ENCODE measurements at regions not wholly inside any gene's neighbourhood (a gene's known extent, or its start where the extent isn't known, plus 50 kb on each side); places are given as distances from the start of the nearest gene placed in this dataset.

GRCh38 chr5:175591293-175591692 is 66.6 kb upstream of the HRH2 start:
- no peaks in the 10 kb centered on the region for H3K9me3 ChIP-seq (ENCODE audit: low read length)
- no TSS peak for BruUV-seq (replicated peaks)
- H3K36me3 ChIP-seq (ENCODE audit: low read depth, low read length) = no peaks in the 10 kb centered on the region
- H3F3A ChIP-seq (ENCODE audit: low read length, unreplicated experiment) = no peaks in the 10 kb centered on the region
- no peaks in the 10 kb centered on the region for H3K9me2 ChIP-seq (replicated peaks; ENCODE audit: low read length)
- no peaks in the 10 kb centered on the region for H3K79me2 ChIP-seq (ENCODE audit: low read length)
- no peak for DNase-seq
- no peak overlapping the region for H3K4me2 ChIP-seq (ENCODE audit: low read length)
- peaks cover 9% of the 10 kb centered on the region for H3K27me3 ChIP-seq (ENCODE audit: low read length)
- H2AFZ ChIP-seq (ENCODE audit: low read length) = no peak overlapping the region
- intact Hi-C loops (cut with micrococcal nuclease) = no loop called here
- H3K27ac ChIP-seq (ENCODE audit: low read length) = no peak overlapping the region
- H3K4me1 ChIP-seq (ENCODE audit: insufficient read depth, low read length) = no peaks in the 10 kb centered on the region
- TF ChIP-seq CTCF (conservative IDR thresholded peaks at IDR 0.05; ENCODE audit: low read depth, low read length) (no peak), EZH2phosphoT487 (IDR thresholded peaks at IDR 0.05; ENCODE audit: borderline replicate concordance, low read length) (no peak), EZH2 (IDR thresholded peaks at IDR 0.05; ENCODE audit: low read length, unreplicated experiment) (no peak)
- no peaks in the 10 kb centered on the region for H4K20me1 ChIP-seq (ENCODE audit: low read length)
- ChIA-PET POLR2A (ENCODE audit: unreplicated experiment) (no interaction called here), CTCF (no interaction called here)
- no peak for ATAC-seq
- H3K4me3 ChIP-seq (ENCODE audit: low read length) = no peak overlapping the region
- no peak overlapping the region for H3K9ac ChIP-seq (ENCODE audit: low read length)

GRCh38 chr5:175593794-175594193 is 64.1 kb upstream of the HRH2 start:
- Histone ChIP-seq H3K27me3 (ENCODE audit: low read length) (peaks cover 18% of the 10 kb centered on the region), H3K4me1 (ENCODE audit: insufficient read depth, low read length) (no peaks in the 10 kb centered on the region), H4K20me1 (ENCODE audit: low read length) (no peaks in the 10 kb centered on the region), H3K36me3 (ENCODE audit: low read depth, low read length) (no peaks in the 10 kb centered on the region), H3K9ac (ENCODE audit: low read length) (no peak overlapping the region), H3K9me2 (replicated peaks; ENCODE audit: low read length) (no peaks in the 10 kb centered on the region), H3K4me3 (ENCODE audit: low read length) (no peak overlapping the region), H3F3A (ENCODE audit: low read length, unreplicated experiment) (no peaks in the 10 kb centered on the region), H3K79me2 (ENCODE audit: low read length) (no peaks in the 10 kb centered on the region), H3K4me2 (ENCODE audit: low read length) (no peak overlapping the region), H3K9me3 (ENCODE audit: low read length) (no peaks in the 10 kb centered on the region), H3K27ac (ENCODE audit: low read length) (no peak overlapping the region), H2AFZ (ENCODE audit: low read length) (no peak overlapping the region)
- DNase-seq (no peak), ATAC-seq (no peak)
- ChIA-PET POLR2A (ENCODE audit: unreplicated experiment) (no interaction called here), CTCF (no interaction called here)
- TF ChIP-seq EZH2 (IDR thresholded peaks at IDR 0.05; ENCODE audit: low read length, unreplicated experiment) (no peak), CTCF (conservative IDR thresholded peaks at IDR 0.05; ENCODE audit: low read depth, low read length) (no peak)
- BruUV-seq (replicated peaks) = no TSS peak
- intact Hi-C loops (cut with micrococcal nuclease) = no loop called here

GRCh38 chr5:175595905-175596304 is 62.0 kb upstream of the HRH2 start:
- no peak overlapping the region for H3K4me3 ChIP-seq (ENCODE audit: low read length)
- DNase-seq = no peak
- BruUV-seq (replicated peaks) = no TSS peak
- no peak overlapping the region for H2AFZ ChIP-seq (ENCODE audit: low read length)
- ChIA-PET POLR2A (ENCODE audit: unreplicated experiment) (no interaction called here), CTCF (no interaction called here)
- intact Hi-C loops (cut with micrococcal nuclease) = no loop called here
- no peak overlapping the region for H3K4me2 ChIP-seq (ENCODE audit: low read length)
- TF ChIP-seq EZH2phosphoT487 (IDR thresholded peaks at IDR 0.05; ENCODE audit: borderline replicate concordance, low read length) (no peak), CTCF (conservative IDR thresholded peaks at IDR 0.05; ENCODE audit: low read depth, low read length) (no peak), EZH2 (IDR thresholded peaks at IDR 0.05; ENCODE audit: low read length, unreplicated experiment) (no peak)
- H3K9me3 ChIP-seq (ENCODE audit: low read length) = no peaks in the 10 kb centered on the region
- H3K9ac ChIP-seq (ENCODE audit: low read length) = no peak overlapping the region
- no peaks in the 10 kb centered on the region for H3K9me2 ChIP-seq (replicated peaks; ENCODE audit: low read length)
- no peaks in the 10 kb centered on the region for H3K36me3 ChIP-seq (ENCODE audit: low read depth, low read length)
- peaks cover 30% of the 10 kb centered on the region for H3K27me3 ChIP-seq (ENCODE audit: low read length)
- no peaks in the 10 kb centered on the region for H3K79me2 ChIP-seq (ENCODE audit: low read length)
- no peak overlapping the region for H3K27ac ChIP-seq (ENCODE audit: low read length)
- ATAC-seq = no peak
- no peaks in the 10 kb centered on the region for H3F3A ChIP-seq (ENCODE audit: low read length, unreplicated experiment)
- no peaks in the 10 kb centered on the region for H3K4me1 ChIP-seq (ENCODE audit: insufficient read depth, low read length)
- H4K20me1 ChIP-seq (ENCODE audit: low read length) = no peaks in the 10 kb centered on the region

Data from PC-3 (cell line).